NOMO-1 treated with dmso at 0.1 percent for 144 hours (cell line): ENCODE measurements at regions not wholly inside any gene's neighbourhood (a gene's known extent, or its start where the extent isn't known, plus 50 kb on each side); places are given as distances from the start of the nearest gene placed in this dataset.
A peak's percentile ranks its signal among the peaks of the same experiment; 100 is the strongest.

Experiments used
- DNase-seq: peaks from one replicate; lab custom pipeline; 2025; ENCODE audit not compliant: unreplicated experiment; lab: John Stamatoyannopoulos, UW

DNA sequence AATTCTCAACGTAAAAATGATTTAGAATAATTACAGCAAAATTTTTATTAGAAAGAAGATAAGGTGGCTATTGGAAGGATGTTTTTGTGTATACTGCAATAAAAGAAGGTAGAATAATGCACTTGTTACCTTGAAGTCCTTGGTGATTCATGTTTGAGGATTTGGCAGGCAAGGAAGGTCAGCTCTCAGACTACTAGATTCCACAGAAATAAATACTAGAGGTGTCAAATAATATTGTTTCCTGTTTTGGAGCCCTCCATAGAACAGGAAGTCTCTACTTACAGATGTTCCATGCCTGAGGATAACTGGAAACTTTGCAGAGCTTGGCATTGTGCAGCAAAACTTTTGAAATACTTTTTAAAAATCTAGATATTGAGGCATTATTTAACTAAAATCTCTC, 284.3 kb upstream of the SYT1 start:
- no peak for DNase-seq

DNA sequence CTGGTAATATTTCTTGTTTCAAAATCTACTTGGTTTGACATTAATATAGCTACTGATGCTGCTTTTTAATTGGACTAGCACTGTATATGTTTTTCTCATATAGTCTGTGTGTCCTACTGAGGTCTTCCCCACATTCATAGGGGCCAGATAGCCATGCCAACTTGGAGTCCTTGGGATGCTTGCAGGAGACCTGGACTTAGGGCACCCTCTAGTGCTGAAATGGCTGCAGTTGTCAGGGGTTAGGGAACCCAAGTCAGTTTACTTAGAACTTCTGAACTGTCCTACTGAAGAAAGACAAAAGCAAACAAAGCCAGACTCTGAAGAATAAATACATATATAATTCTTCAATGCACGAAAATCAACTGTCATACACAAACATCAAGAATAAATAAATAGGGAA, 279.9 kb upstream of the SYT1 start:
- DNase-seq: no peak

DNA sequence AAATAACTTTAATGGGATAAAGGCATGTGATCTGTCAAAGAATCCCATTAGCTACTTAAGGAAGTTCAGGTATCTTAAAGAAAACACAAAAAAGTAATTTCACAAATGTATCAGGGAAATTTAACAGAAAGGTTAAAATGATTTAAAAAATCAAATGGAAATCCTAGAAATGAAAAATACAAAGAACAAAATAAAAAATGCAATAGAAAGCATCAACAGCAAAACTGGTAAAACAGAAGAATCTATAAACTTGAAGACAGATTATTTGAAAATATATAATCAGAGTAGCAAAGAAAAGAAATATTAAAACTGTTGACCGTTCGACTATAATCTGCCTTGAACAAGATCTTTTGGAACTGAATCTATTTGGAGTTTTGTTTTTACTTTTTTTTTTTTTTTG, 279.4 kb upstream of the SYT1 start:
- DNase-seq: no peak

DNA sequence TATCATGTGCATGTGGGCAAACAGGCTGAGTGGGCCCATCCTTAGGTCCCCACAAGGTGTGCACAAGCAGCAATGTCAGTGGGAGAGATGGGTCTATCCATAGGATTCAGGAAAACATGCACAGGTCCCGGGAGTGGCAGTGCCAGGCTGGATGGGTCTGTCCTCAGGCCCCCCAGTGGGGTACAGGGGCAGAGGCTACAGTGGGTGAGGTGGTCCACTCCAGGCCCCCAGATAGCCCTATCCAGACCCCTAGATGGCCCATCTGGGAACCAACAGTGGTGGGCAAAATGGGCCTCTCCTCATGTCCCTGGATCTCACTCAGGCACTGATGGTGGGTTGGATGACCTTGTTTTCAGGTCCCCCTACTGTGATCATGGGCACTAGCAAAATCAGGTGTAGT, 277.8 kb upstream of the SYT1 start:
- no peak for DNase-seq

DNA sequence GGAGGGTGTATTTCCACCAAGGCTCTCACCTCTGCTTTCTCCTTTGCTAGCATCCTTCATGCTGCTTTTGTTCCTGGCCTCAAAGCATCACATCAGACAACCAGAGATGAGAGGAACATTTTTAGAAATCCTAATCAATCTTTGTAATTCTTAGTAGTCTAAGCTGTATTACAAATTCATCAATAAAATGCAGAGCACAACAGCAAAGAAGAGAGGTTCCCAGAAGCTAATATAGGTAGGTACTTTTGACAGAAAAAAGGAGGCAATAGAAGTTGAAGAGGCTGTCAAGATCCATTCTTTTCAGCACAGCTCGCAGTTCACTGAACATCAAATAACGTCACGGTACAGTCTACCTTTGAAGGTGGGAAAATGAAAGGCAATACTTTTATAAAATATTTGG, 265.2 kb upstream of the SYT1 start:
- DNase-seq: no peak

DNA sequence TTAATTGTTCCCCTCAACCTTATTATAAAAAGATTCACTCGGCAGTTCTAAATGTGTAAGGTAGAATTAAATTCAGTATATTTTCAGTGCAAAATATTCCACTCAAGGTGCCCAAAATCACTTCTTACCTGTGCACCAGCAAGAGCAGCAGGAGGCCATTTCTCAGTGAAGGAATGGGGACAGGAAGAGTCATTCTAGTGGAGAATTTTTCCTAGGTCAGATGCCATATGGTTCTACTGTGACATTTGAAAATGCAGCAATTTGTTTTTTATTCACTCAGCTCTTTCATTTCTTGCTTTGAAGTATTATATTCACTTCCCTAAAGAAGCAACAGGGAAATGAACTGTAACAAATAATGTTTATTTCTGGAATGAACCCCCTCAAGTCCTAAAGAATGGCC, 264.0 kb upstream of the SYT1 start:
- DNase-seq: no peak

DNA sequence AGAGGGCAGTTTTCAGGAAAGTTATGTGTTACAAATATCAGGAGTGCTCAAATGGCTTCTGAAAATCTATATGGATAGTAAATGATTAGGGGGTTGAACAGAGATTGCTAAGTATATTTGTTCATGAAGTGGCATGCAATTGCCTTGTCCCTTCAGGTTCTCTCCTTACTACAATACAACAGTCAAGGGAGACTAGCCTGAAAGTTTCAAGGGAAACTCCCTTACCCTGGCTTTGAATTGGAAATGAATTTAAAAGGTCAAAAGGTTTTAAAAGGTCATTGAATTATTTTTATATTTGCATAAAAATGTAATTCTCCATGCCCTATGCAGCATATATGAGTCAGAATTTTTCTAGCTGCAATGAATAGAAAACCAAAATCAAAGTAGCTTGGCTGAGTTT, 253.1 kb upstream of the SYT1 start:
- no peak for DNase-seq

DNA sequence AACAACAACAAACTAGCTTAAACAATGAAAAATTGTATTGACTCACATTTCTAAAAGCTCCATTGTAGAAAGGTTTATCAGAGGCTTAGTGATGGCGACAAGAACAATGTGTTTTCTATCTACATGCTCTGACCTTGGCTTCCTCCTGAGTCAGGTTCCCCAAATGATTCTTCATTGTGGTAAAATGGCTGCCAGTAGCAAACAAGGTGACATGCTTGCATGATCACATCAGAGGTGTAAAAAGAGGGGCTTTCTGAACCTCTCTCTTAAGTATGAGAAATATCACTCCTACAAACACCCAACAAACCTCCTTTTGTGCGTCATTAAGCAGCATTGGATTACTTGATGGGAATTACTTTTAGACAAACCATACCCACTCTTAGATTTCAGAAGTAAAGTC, 252.4 kb upstream of the SYT1 start:
- no peak for DNase-seq

DNA sequence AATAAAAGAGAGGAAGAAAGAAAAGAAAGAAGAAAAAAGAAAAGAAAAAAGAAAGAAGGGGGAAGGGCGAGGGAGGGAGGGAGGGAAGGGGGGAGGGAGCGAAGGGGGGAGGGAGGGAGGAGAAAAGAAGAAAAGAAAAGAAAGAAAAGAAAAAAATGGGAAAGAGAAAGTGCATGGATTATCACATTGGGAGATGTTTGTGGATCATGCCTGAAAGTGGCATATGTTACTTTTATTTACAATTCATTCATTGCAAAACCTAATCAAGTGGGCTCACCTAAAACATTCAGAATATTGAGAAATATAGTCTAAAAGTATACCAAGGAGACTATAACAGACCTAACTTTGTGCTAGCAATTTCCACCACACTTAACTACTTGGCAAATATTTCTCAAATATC, 246.9 kb upstream of the SYT1 start:
- DNase-seq: no peak

DNA sequence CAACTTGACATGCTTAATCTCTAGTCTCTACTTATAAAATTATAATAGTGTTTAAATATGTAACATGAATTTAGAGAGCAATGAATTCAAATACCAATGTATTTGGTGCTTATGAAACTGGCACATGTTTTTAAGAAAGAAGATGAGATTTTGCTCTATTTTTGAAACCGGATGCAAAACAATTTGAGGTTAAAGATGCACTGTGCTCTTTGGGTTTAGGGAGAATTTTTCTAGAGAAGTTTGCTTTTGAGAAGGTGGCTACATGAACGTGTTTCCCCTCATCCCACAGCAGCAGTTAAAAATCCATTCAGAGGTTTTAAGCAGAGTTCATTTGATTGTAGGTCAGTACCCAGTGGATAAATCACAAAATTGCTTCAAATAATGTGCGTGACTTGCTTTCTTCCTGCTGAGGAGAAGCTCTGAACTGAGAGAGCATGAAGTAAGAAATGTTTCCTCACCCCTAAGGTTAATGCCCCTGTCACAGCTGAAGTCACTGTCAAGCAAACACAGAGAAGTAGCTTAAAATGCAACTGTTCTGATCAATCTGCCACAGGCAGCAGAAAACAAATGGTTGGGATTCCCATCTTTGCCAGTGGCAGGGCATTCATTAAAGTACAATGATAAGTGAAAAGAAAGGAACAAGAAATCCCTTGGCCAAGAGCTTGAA, 241.9 kb upstream of the SYT1 start:
- DNase-seq: no peak

DNA sequence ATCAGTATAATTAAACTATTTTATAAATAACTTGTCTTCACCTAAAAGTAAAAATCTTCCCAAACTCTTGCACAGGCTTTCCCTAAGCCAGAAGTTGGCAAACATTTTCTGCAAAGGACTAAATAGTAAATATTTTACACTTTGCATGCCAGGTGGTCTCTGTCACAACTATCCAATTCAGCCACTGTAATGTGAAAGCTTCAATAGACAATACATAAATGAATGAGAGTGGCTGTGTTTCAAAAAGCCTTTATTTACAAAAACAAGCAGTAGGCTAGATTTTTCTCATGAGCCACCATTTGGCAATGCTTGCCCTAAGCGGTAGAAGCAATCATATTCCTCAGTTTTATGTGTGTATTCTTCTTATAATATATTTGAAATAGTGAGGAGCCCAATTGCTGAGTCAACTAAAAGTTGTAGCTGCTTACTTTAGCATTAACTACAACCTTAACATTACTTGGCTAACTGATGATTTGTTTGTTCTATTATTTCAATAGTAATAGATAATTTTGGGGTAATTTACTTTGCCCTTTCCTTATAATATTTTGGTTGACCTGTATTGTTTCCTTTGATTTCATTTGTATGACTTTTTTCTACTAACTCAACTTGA, 236.0 kb upstream of the SYT1 start:
- no peak for DNase-seq

DNA sequence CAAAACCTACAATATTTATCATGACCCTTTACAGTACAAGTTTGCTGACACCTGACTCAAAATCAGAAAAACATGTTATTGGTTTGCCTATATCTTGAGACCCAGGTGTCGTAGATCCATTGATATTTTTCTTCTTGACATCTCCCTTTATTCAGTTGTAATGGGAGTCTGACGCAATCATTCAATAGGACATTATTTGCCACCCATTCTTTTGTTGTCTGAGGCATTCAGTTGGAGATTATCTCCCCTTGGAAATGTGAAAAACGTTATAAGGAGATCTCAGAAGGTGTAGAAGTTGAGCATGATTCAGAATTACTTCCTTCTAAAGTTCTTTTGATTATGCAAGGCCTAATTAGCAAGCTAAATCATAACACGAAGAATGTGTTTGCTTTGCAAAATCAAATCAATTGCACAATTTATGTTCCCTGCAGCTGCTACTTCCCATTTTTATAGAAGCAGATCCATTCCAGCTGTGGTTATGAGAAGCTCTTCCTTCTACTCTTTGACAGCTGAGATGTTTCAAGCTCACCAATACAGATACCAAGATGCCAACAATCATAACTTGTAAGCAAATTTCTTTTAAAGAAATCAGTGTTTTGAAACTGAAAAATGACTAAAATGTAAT, 228.2 kb upstream of the SYT1 start:
- peak; percentile 33 for DNase-seq

DNA sequence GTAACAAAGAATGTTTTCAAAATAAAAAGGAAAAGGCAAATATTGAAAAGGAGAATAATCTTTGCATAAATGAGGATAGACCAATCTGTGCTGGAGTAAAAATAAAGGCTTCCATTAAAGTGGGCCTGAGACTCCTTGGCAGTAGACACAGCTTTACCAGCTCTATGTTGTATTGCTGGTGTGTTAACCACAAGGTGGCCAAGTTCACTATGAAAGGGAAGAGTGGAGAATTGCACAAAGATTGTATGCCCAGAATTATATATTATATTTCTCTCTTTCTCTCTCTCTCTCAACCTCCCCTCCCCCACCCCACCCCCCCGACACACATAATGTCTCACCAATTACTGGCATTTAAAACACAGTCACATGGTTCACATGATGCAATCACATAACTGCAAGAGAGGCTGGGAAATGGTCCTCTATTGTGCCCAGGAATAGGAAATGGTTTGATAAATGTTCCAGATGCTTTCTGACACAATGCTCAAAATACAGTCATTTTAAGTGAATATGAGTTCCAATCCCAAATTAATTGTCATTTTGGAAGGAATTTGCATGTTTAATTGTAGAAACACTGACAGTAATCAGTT, 222.6 kb upstream of the SYT1 start:
- no peak for DNase-seq

DNA sequence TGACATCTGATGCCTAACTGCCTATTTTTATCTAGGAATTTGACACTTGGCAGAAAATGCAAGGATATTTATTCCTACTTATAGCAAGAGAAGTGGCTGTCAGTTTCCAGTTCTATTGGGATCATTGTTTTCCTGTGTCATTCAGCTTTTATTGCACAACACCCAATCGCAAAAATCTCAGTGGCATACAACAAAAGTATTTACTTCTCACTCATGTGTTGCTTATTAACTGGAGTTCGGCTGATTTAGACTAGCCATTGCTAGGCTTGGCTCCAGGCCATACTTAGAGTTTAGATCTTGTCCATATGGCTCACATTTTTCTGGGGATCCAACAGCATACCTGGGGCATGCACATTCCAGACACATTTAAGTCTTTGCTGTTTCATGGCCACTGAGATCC, 218.6 kb upstream of the SYT1 start:
- DNase-seq: no peak

DNA sequence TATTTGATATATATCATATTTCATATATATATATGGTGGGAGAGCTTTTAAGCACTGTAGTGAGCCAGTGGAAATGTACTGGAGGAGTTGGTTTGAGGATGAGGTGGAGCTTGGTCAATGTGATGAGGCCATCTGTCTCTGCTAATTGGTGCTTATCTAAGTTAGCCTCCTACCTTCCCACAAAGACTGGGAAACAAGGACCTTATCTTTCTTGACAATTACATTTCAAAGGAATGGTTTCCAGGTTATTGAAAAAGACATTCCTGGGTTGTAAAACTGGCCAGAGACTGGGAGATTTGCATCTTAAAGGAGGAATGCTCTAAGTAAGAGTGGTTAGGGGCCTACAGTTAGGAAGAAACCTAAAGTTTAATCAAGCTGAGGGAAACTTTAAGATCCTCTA, 212.8 kb upstream of the SYT1 start:
- DNase-seq: no peak

DNA sequence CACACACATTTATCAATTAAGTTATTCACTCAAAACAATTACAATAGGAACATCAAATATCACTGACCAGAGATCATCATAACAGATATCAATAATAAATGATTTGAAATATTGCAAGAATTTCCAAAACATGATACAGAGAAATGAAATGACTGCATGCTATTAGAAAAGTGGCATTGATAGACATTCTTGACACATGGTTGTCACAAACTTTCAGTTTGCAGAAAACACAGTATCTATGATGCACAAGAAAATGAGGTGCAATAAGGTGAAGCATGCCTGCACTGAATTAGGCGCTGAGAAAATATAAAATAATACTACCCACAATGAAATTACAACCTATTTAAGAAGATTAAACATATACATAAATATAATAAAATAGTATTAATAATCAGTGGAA, 198.0 kb upstream of the SYT1 start:
- no peak for DNase-seq

DNA sequence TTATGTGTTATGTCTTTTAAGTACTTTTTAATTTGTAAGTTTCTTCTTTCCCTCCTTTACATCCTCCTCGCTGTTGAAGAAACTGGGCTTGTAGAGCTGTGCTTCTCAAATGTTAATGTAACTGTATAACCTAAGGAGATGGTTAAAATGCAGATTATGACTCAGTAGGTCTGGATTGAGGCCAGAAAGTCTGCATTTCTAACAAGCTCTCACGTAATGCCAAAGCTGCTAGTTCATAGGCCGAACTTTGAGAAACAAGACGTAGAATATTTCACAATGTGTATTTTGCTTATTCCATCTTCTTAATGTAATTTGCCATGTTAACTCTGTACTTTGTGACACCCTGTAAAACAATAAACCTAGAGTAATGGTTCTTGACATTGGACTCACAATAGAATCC, 193.3 kb upstream of the SYT1 start:
- no peak for DNase-seq

DNA sequence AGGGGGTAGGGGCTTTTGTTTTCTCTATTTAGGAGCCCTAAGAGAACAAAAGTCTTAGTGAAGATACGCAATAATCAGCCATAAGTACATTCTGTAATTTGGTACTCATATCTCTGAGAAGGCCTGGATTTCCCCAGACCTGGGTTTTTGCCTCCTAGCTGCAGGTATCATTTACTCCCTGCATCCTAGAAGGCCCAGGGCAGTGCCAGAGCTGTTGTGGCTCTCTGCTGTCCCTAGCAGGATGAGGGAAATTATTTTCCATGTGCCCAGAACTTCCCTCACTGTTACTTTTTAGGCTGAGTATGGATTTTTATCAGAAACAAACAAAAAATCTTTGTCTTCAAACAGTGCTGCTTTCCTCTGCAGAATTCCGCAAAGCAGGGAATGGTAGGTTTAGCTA, 192.5 kb upstream of the SYT1 start:
- no peak for DNase-seq

DNA sequence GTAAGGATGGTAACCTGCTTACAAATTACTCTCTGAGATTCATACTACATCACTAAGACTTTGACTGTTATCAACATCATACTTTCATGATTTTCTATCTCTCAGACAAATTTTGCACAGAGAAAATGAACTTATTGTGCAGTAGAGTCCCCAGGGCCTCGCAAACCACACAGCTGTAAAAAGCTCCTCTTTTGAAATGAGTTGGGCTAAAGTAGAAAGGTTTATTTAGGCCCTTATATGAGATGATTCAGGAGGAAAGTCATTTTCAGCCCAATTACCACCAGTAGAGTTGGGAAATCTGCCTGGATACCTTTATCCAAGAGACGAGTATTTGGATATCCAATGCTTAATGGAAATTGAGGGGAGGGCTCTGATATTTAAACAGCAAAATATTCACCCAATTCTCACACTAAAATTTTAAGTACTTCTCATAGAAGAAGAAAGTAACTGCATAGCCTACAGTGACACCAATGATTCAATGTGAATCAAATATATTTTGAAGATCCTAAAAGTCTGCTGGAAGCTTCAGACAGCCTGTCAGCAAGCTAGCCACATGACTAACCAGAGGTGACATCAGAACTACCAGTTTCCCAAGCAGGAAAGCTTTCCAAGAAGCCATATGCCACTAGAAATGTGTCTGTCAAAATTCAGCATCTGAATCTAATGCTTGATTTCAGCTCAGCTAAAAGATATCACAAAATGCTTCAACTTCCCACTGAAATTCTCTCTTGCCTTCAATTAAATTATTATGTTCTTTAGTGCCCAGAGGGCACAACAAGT, 190.1 kb upstream of the SYT1 start:
- DNase-seq: no peak

DNA sequence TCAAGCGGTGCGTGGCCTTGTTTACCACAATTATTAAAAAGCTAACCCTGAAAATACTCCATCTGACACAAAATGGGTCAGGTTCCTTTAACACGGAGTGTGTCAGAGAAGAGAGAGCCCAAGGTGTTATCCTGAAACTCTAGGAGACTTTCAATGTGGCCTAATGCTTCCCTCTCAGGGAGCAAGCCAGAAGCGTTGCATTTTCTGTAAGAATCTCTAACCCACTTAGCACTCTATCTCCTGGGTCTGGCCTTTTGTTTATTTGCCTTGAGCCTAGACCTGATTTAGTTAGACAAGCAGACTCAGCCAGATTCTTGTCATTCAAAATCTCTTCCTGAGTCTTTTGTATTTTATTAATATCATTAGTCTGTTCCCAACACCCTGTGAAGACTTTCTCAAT, 184.0 kb upstream of the SYT1 start:
- DNase-seq: no peak

DNA sequence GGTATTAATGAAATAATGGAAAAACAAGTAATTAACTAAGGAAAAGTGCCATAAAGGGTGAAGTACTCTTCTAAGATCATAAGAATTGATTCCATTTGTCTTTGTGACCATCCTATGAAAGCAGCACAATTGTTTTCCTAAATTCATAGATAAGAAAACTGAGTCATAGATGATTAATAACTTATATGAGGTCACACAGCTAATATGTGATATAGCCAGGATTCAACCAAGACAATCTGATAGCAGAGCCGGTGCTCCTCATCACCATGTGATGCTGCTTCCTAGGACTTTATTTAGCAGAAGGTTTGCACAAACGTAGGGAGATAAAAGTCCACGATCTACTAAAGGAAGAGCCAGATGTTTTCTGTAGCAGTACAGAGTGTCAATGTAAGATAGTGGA, 181.5 kb upstream of the SYT1 start:
- DNase-seq: no peak

DNA sequence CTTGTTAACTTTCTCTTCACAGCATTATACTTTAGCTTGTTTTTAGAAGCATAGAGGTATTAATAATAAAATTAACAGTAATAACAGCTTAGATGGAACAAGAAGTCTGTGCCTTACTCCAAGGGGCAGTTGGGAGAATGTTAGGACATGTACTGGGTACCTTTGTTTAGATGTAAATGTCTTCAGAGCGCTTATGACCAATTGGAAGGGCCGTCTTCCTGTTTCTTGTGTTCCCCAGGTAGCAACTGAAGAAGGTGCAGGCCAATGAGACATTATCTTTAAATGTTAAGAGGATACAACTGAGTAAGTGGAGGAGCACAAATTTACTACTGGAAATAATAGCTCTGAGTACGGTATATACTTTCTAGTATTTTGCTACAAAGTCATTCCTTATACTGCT, 180.9 kb upstream of the SYT1 start:
- no peak for DNase-seq
